Amygdala (tissue), 56 donors: ENCODE measurements at regions not wholly inside any gene's neighbourhood (a gene's known extent, or its start where the extent isn't known, plus 50 kb on each side); places are given as distances from the start of the nearest gene placed in this dataset.

Source experiments
- DNase-seq, 56 donors: peaks; one replicate each; lab custom pipeline; 2025; lab: John Stamatoyannopoulos, UW

GRCh38 chr10:91167406-91167805 is 53.1 kb upstream of the PCGF5 start:
- no peak for DNase-seq

DNA sequence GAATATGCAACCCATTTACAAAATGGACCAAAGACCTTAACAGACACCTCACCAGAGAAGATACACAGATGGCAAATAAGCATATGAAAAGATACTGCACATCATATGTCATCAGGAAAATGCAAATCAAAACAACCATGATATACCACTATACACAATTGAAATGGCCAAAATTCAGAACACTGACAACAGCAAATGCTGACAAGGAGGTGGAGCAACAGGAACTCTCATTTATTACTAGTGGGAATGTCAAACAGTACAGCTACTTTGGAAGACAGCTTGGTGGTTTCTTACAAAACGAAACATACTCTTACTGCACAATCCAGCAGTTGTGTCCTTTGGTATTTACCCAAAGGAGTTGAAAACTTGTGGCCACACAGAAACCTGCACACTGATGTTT is 50.0 kb upstream of the PCGF5 start:
- DNase-seq, result no peak
